ENCODE measurements at regions not wholly inside any gene's neighbourhood (a gene's known extent, or its start where the extent isn't known, plus 50 kb on each side); places are given as distances from the start of the nearest gene placed in this dataset.

DNA sequence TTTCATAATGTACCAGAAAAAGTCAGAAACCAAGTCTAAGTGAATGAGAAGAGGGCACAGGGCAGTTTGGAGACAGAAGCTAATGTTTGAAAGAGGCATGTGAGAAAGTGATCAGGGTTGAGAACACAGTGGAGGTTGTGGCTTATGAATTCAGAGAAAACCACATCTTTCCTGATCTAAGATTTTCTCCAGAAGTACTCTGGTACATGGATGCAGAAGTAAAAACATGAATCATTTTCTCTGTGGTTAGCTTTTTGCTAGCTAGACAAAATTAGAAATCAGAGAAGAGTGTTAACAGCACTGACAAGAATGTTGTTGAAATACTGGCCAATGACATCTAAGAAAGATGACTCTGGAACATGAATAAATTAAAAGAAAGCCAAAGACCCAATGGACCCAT, 541.1 kb downstream of the DNAH5 start (continued):
- TF ChIP-seq, protein P1, sequence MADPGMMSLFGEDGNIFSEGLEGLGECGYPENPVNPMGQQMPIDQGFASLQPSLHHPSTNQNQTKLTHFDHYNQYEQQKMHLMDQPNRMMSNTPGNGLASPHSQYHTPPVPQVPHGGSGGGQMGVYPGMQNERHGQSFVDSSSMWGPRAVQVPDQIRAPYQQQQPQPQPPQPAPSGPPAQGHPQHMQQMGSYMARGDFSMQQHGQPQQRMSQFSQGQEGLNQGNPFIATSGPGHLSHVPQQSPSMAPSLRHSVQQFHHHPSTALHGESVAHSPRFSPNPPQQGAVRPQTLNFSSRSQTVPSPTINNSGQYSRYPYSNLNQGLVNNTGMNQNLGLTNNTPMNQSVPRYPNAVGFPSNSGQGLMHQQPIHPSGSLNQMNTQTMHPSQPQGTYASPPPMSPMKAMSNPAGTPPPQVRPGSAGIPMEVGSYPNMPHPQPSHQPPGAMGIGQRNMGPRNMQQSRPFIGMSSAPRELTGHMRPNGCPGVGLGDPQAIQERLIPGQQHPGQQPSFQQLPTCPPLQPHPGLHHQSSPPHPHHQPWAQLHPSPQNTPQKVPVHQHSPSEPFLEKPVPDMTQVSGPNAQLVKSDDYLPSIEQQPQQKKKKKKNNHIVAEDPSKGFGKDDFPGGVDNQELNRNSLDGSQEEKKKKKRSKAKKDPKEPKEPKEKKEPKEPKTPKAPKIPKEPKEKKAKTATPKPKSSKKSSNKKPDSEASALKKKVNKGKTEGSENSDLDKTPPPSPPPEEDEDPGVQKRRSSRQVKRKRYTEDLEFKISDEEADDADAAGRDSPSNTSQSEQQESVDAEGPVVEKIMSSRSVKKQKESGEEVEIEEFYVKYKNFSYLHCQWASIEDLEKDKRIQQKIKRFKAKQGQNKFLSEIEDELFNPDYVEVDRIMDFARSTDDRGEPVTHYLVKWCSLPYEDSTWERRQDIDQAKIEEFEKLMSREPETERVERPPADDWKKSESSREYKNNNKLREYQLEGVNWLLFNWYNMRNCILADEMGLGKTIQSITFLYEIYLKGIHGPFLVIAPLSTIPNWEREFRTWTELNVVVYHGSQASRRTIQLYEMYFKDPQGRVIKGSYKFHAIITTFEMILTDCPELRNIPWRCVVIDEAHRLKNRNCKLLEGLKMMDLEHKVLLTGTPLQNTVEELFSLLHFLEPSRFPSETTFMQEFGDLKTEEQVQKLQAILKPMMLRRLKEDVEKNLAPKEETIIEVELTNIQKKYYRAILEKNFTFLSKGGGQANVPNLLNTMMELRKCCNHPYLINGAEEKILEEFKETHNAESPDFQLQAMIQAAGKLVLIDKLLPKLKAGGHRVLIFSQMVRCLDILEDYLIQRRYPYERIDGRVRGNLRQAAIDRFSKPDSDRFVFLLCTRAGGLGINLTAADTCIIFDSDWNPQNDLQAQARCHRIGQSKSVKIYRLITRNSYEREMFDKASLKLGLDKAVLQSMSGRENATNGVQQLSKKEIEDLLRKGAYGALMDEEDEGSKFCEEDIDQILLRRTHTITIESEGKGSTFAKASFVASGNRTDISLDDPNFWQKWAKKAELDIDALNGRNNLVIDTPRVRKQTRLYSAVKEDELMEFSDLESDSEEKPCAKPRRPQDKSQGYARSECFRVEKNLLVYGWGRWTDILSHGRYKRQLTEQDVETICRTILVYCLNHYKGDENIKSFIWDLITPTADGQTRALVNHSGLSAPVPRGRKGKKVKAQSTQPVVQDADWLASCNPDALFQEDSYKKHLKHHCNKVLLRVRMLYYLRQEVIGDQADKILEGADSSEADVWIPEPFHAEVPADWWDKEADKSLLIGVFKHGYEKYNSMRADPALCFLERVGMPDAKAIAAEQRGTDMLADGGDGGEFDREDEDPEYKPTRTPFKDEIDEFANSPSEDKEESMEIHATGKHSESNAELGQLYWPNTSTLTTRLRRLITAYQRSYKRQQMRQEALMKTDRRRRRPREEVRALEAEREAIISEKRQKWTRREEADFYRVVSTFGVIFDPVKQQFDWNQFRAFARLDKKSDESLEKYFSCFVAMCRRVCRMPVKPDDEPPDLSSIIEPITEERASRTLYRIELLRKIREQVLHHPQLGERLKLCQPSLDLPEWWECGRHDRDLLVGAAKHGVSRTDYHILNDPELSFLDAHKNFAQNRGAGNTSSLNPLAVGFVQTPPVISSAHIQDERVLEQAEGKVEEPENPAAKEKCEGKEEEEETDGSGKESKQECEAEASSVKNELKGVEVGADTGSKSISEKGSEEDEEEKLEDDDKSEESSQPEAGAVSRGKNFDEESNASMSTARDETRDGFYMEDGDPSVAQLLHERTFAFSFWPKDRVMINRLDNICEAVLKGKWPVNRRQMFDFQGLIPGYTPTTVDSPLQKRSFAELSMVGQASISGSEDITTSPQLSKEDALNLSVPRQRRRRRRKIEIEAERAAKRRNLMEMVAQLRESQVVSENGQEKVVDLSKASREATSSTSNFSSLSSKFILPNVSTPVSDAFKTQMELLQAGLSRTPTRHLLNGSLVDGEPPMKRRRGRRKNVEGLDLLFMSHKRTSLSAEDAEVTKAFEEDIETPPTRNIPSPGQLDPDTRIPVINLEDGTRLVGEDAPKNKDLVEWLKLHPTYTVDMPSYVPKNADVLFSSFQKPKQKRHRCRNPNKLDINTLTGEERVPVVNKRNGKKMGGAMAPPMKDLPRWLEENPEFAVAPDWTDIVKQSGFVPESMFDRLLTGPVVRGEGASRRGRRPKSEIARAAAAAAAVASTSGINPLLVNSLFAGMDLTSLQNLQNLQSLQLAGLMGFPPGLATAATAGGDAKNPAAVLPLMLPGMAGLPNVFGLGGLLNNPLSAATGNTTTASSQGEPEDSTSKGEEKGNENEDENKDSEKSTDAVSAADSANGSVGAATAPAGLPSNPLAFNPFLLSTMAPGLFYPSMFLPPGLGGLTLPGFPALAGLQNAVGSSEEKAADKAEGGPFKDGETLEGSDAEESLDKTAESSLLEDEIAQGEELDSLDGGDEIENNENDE (IDR thresholded peaks at IDR 0.05; ENCODE audit: insufficient replicate concordance, low read length), result no peak
- no peak for TF ChIP-seq SP2 (IDR thresholded peaks at IDR 0.05; ENCODE audit: low read length)
- TF ChIP-seq RXRA (IDR thresholded peaks at IDR 0.05; ENCODE audit: insufficient read depth, low read depth, low read length), result no peak
- no peak for TF ChIP-seq CEBPB (IDR thresholded peaks at IDR 0.05; ENCODE audit: low read depth, low read length)

All from H1 (cell line).